ENCODE measurements at regions not wholly inside any gene's neighbourhood (a gene's known extent, or its start where the extent isn't known, plus 50 kb on each side); places are given as distances from the start of the nearest gene placed in this dataset.

GRCh38 chr14:51400139-51400538, 160.1 kb downstream of the TMX1 start:
- Histone ChIP-seq H3K79me2 (ENCODE audit: insufficient read depth, low read length) (no peaks in the 10 kb centered on the region), H3F3A (ENCODE audit: insufficient read depth) (no peaks in the 10 kb centered on the region), H3K4me3 (ENCODE audit: insufficient read depth, low read length, poor library complexity, severe bottlenecking) (no peak overlapping the region), H3K4me2 (ENCODE audit: low read depth, low read length, poor library complexity, severe bottlenecking) (no peak overlapping the region), H3K36me3 (ENCODE audit: low read length) (no peaks in the 10 kb centered on the region), H4K20me1 (ENCODE audit: low read depth, low read length) (no peaks in the 10 kb centered on the region), H3K9me3 (ENCODE audit: insufficient read depth, low read length) (no peaks in the 10 kb centered on the region), H3K27ac (ENCODE audit: low read depth, low read length) (no peak overlapping the region), H3K9ac (ENCODE audit: low read length) (no peak overlapping the region), H3K27me3 (ENCODE audit: low read length) (no peaks in the 10 kb centered on the region), H2AFZ (ENCODE audit: low read depth, low read length, severe bottlenecking) (no peak overlapping the region), H3K9me2 (replicated peaks; ENCODE audit: insufficient read depth, low read length) (no peaks in the 10 kb centered on the region)
- no peak for TF ChIP-seq EZH2phosphoT487 (conservative IDR thresholded peaks at IDR 0.05; ENCODE audit: low read length)
- TF ChIP-seq, protein P1, sequence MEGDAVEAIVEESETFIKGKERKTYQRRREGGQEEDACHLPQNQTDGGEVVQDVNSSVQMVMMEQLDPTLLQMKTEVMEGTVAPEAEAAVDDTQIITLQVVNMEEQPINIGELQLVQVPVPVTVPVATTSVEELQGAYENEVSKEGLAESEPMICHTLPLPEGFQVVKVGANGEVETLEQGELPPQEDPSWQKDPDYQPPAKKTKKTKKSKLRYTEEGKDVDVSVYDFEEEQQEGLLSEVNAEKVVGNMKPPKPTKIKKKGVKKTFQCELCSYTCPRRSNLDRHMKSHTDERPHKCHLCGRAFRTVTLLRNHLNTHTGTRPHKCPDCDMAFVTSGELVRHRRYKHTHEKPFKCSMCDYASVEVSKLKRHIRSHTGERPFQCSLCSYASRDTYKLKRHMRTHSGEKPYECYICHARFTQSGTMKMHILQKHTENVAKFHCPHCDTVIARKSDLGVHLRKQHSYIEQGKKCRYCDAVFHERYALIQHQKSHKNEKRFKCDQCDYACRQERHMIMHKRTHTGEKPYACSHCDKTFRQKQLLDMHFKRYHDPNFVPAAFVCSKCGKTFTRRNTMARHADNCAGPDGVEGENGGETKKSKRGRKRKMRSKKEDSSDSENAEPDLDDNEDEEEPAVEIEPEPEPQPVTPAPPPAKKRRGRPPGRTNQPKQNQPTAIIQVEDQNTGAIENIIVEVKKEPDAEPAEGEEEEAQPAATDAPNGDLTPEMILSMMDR (IDR thresholded peaks at IDR 0.05; ENCODE audit: insufficient read depth, low read length, poor library complexity, severe bottlenecking), result no peak

DNA sequence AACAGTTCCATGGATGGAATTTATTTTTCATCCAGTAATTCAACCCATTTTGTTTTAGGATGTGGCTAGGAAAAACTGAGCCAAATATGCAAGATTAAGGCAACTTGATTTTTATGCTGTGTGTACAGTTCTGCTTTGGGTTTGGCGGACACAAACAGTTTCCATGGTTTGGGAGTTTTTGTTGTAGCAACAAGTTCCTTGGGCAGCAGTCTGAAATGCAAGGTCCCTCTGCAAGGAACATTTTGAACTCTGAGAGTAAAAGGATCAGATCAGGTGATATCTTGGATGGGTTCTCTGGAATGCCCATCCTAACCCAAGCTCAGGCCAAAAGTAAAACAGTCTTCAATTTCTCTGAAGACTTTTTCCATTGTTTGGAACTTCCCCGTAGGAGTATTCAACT, 161.2 kb downstream of the TMX1 start:
- no peak overlapping the region for H3K9ac ChIP-seq (ENCODE audit: low read length)
- TF ChIP-seq, protein P1 (IDR thresholded peaks at IDR 0.05; ENCODE audit: insufficient read depth, low read length, poor library complexity, severe bottlenecking), result no peak
- no peak for TF ChIP-seq EZH2phosphoT487 (conservative IDR thresholded peaks at IDR 0.05; ENCODE audit: low read length)
- no peak overlapping the region for H2AFZ ChIP-seq (ENCODE audit: low read depth, low read length, severe bottlenecking)

DNA sequence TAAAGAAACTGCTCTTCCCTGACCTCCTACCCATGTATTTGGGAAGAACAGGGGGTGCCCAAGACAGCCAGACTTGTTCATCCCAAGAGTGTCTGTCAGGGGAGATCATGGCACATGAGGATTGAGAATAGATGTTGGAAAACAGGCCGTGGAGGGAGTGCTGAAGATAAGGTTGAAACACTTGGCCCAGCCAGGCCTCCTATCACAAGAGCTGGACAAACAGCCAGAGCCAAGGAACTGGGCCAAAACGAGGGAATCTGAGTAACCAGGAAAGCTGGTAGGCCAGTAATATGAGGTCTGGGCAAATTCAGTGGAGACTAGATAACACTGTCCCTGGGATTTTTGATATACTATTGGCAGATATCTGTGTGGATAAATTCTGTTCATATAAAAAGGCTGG, 161.7 kb downstream of the TMX1 start:
- Histone ChIP-seq H3K4me2 (ENCODE audit: low read depth, low read length, poor library complexity, severe bottlenecking) (no peak overlapping the region), H3K9me3 (ENCODE audit: insufficient read depth, low read length) (no peaks in the 10 kb centered on the region), H3F3A (ENCODE audit: insufficient read depth) (no peaks in the 10 kb centered on the region), H3K79me2 (ENCODE audit: insufficient read depth, low read length) (no peaks in the 10 kb centered on the region), H3K9ac (ENCODE audit: low read length) (no peak overlapping the region), H4K20me1 (ENCODE audit: low read depth, low read length) (no peaks in the 10 kb centered on the region), H3K4me3 (ENCODE audit: insufficient read depth, low read length, poor library complexity, severe bottlenecking) (no peak overlapping the region), H2AFZ (ENCODE audit: low read depth, low read length, severe bottlenecking) (no peak overlapping the region), H3K27ac (ENCODE audit: low read depth, low read length) (no peak overlapping the region), H3K27me3 (ENCODE audit: low read length) (no peaks in the 10 kb centered on the region), H3K36me3 (ENCODE audit: low read length) (no peaks in the 10 kb centered on the region), H3K9me2 (replicated peaks; ENCODE audit: insufficient read depth, low read length) (no peaks in the 10 kb centered on the region)
- TF ChIP-seq EZH2phosphoT487 (conservative IDR thresholded peaks at IDR 0.05; ENCODE audit: low read length), result no peak
- TF ChIP-seq, protein P1 (IDR thresholded peaks at IDR 0.05; ENCODE audit: insufficient read depth, low read length, poor library complexity, severe bottlenecking), result no peak

More for the DNA sequence above, 161.2 kb downstream of the TMX1 start:
- H3F3A ChIP-seq (ENCODE audit: insufficient read depth), result no peaks in the 10 kb centered on the region
- H3K79me2 ChIP-seq (ENCODE audit: insufficient read depth, low read length), result no peaks in the 10 kb centered on the region
- H3K9me2 ChIP-seq (replicated peaks; ENCODE audit: insufficient read depth, low read length), result no peaks in the 10 kb centered on the region
- H3K36me3 ChIP-seq (ENCODE audit: low read length), result no peaks in the 10 kb centered on the region
- no peak overlapping the region for H3K4me2 ChIP-seq (ENCODE audit: low read depth, low read length, poor library complexity, severe bottlenecking)
- H4K20me1 ChIP-seq (ENCODE audit: low read depth, low read length), result no peaks in the 10 kb centered on the region
- H3K27ac ChIP-seq (ENCODE audit: low read depth, low read length), result no peak overlapping the region
- H3K27me3 ChIP-seq (ENCODE audit: low read length), result no peaks in the 10 kb centered on the region
- no peaks in the 10 kb centered on the region for H3K9me3 ChIP-seq (ENCODE audit: insufficient read depth, low read length)
- H3K4me3 ChIP-seq (ENCODE audit: insufficient read depth, low read length, poor library complexity, severe bottlenecking), result no peak overlapping the region
